GM12873 (cell line): ENCODE measurements at regions not wholly inside any gene's neighbourhood (a gene's known extent, or its start where the extent isn't known, plus 50 kb on each side); places are given as distances from the start of the nearest gene placed in this dataset.

Experiments used
- TF ChIP-seq, protein P1 (sequence below): IDR thresholded peaks from 2 replicates; pipeline ENCODE4 v1.5.1; 2012; ENCODE audit warnings: low read depth, mild to moderate bottlenecking, moderate library complexity, low read length, control low read depth; ENCODE audit not compliant: insufficient read depth; ENCODE audit errors: missing control alignments

DNA sequence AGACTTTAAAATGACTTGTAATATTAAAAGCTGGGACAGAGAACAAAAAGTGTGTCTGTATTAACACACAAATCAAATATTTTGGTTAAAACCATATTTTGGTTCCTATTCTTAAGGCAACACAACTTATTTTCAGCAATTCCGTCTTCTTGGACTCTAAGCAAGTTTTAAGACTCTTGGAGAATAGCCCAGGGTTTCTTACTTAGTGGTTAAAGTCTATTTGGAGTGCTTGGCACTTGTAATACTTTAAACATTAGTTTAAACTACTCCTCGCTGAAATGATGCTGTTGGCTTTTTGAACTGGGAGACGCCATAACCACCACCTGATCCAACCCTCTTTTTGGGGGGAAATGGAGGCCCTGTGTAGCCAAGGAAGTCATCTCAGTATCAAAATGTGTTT lies 109.7 kb upstream of the GMDS start:
- TF ChIP-seq, protein P1, sequence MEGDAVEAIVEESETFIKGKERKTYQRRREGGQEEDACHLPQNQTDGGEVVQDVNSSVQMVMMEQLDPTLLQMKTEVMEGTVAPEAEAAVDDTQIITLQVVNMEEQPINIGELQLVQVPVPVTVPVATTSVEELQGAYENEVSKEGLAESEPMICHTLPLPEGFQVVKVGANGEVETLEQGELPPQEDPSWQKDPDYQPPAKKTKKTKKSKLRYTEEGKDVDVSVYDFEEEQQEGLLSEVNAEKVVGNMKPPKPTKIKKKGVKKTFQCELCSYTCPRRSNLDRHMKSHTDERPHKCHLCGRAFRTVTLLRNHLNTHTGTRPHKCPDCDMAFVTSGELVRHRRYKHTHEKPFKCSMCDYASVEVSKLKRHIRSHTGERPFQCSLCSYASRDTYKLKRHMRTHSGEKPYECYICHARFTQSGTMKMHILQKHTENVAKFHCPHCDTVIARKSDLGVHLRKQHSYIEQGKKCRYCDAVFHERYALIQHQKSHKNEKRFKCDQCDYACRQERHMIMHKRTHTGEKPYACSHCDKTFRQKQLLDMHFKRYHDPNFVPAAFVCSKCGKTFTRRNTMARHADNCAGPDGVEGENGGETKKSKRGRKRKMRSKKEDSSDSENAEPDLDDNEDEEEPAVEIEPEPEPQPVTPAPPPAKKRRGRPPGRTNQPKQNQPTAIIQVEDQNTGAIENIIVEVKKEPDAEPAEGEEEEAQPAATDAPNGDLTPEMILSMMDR = no peak

DNA sequence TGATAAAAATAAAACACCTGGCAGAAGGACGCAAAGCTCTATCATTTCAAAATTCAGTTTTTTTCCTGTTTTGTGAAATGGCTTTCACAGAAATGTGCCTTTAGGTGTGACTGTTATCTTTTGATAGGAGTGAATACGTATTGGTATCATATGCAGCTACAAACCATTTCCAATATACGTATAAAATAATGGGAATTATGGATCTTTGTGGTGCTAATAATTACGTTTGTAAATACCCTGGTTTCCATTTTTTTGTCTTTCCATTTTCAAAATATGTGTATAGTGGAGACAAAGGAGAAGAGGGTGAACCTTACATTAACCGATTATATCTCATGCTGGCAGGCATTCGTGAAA lies 108.7 kb upstream of the GMDS start:
- TF ChIP-seq, protein P1 = no peak

DNA sequence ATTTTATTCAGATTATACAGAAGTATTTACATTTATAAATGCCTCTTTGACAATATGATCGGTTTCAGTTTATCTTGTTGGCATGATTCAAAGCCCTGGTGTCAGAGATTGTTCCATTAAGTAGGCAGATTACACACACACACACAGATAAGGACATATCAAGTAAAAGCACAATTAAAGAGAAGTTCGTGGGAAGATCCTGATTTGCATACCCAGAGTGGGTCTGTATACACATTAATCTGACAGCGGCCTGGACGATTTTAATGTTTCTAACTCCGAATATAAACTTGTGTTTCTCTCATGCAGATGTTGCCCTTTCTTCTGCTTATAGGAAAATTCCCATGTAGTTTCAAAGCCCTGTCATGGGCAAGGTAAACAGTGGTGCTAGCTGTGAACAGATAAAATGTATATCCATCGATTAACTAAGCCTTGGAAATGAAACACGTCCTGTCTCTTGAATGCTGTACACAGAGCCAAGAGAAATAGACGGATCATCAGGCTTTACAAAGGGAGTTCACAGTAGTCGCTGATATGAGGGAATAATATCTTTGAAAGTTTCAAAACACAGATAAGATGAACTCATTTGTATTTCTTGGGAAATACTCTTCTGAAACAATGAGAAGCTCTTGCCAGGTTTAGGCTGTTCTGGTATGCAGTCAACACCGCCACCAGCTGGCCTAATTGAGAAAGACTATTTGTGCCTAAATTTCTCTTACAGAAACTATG lies 108.2 kb upstream of the GMDS start:
- TF ChIP-seq, protein P1 = peak; percentile 75

DNA sequence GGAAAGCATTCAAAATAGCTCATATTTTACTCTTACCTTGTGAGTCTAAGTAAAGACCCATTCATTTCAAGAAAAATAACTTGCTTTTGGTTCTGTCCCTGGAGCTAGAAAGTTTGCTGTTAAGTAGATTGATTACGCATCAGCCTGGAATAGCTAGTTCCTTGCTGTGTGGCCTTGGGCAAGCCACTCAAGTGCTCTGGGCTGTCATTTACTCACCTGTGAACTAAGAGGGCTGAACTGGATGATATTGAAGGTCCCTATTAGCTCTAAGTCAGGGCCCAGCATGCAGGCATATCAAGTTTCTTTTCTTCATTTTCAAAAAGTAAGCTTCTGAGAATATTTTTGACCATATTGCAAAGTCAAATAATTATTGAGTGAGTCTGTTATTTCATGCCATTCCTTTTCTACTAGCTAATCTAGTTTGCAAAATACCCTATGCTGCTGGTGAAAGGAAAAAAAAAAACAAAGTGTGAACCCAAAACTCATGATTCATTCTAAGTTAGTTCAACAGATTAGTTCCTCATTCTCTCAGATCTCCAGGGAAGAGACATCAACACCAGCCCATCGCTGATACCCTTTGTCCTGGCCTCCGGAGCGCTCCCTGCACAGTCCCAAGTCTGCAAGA lies 106.5 kb upstream of the GMDS start:
- TF ChIP-seq, protein P1 = no peak

DNA sequence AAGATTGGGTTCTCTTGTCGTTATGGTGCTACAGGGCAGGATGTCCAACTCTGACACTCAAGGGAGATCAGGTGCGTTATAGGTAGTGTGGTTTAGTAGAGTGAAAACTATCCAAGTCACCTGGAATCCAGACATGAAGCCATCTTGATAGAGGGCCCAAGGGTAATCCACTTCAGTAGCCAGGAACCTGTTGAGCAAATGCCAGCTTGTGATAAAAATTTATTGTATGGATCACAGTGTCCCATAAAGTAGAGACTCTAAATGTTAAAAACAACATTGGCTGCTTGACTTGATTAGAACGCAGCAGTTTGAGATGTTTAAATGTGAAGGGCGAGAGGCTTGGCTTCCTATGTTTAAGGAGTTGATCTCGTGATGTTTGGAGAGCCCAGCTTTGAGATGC lies 105.7 kb upstream of the GMDS start:
- TF ChIP-seq, protein P1 = no peak

DNA sequence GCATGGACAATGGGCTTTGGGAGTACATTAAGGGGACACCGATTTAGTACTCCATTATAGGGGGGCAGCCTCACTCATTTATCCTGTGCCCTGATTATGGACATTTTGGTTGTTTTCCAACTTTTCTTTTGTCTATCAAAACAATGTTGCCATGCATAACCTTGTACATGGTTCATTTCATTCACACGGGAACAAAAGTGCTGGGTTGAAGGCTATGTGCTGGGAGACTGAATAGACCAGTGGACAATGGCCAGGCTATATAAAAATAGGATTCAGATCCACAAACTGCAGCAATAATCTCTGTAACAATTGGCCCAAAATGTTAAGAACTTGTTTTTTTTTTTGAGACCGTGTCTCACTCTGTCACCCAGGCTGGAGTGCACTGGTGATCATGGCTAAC lies 100.7 kb upstream of the GMDS start:
- TF ChIP-seq, protein P1 = no peak

DNA sequence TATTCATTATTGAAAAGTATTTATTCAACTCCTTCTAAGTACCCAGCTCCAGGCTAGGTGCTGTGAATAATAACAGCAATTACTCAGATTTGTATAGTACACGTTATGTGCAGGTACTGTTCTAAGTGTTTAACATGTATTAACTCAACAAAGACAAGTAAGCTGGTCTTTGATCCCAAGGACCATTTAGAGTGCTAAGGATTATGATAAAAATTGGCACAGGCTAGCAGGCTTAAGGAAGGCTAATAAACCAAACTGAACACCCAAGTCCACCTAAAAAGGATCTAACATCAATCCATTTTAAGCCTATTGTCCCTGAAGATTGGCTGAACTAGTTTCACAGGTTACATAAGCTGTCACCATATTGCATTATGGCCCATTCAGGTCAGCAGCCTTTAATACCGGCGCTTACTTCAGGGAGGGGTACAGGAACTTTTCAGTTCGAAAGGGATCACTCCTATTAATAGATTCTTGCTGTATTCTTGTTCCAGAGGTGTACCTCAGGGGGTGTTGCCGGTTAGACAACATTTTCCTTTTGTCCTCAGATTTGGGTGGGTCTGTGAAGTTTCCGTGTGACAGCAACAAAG lies 99.0 kb upstream of the GMDS start:
- TF ChIP-seq, protein P1 = no peak
